HL-60 (cell line): ENCODE measurements at regions not wholly inside any gene's neighbourhood (a gene's known extent, or its start where the extent isn't known, plus 50 kb on each side); places are given as distances from the start of the nearest gene placed in this dataset.

Experiments used
- DNase-seq, 2 experiments: peaks; one replicate each; pipeline ENCODE4 v3.0.0-alpha.2; 2010 to 2020; ENCODE audit warnings: low read depth in 1 of 2, low spot score in 1 of 2
- H3K27ac ChIP-seq: fragments of 250-450 bp; sonication (Bioruptor Pico); replicated peaks from 2 replicates; pipeline ENCODE4 v1.5.1; 2020; ENCODE audit warnings: mild to moderate bottlenecking, moderate library complexity
- H3K27me3 ChIP-seq: fragments of 250-450 bp; sonication (Bioruptor Pico); 2 replicates; pipeline ENCODE4 v1.5.1; 2021; ENCODE audit warnings: mild to moderate bottlenecking, moderate library complexity; ENCODE audit not compliant: insufficient read depth, poor library complexity, severe bottlenecking
- H3K4me3 ChIP-seq: replicated peaks from 2 replicates; pipeline ENCODE4 v1.5.1; 2011; ENCODE audit warnings: mild to moderate bottlenecking, control low read depth, low read length; ENCODE audit not compliant: insufficient read depth
- CTCF ChIP-seq: IDR thresholded peaks from one replicate; pipeline ENCODE4 v1.5.1; 2011; ENCODE audit warnings: low read length, control low read depth, inconsistent platforms; ENCODE audit not compliant: insufficient read depth
- GABPA ChIP-seq: IDR thresholded peaks from 2 replicates; pipeline ENCODE4 v1.6.1; 2012; ENCODE audit warnings: low read depth
- POLR2AphosphoS5 ChIP-seq: IDR thresholded peaks from 2 replicates; pipeline ENCODE4 v1.6.1; 2012; ENCODE audit warnings: low read depth
- REST ChIP-seq: IDR thresholded peaks from 2 replicates; pipeline ENCODE4 v1.6.1; 2012; ENCODE audit warnings: low read depth; ENCODE audit not compliant: insufficient replicate concordance
- SPI1 ChIP-seq: IDR thresholded peaks from 2 replicates; pipeline ENCODE4 v1.6.1; 2012; ENCODE audit warnings: low read depth, mild to moderate bottlenecking, borderline replicate concordance

GRCh38 chr3:152113413-152113812 is 155.3 kb upstream of the MBNL1 start:
- Histone ChIP-seq H3K4me3 (no peak overlapping the region), H3K27ac (no peak overlapping the region), H3K27me3 (no peaks in the 10 kb centered on the region)
- DNase-seq, result no peak
- TF ChIP-seq CTCF, result no peak

- TF ChIP-seq REST (no peak), POLR2AphosphoS5 (no peak), SPI1 (no peak), CTCF (no peak), GABPA (no peak)
- Histone ChIP-seq H3K4me3 (no peak overlapping the region), H3K27me3 (no peaks in the 10 kb centered on the region), H3K27ac (no peak overlapping the region)
- no peak for DNase-seq
Observed at GRCh38 chr3:152113992-152114651, 154.6 kb upstream of the MBNL1 start.

- no peak for DNase-seq
- H3K4me3 ChIP-seq, result no peak overlapping the region
- no peaks in the 10 kb centered on the region for H3K27me3 ChIP-seq
- TF ChIP-seq POLR2AphosphoS5 (no peak), REST (no peak), GABPA (no peak), CTCF (no peak), SPI1 (no peak)
- H3K27ac ChIP-seq, result no peak overlapping the region
Observed at GRCh38 chr3:152120601-152121269, 148.0 kb upstream of the MBNL1 start.

GRCh38 chr3:152121270-152121636 is 147.5 kb upstream of the MBNL1 start:
- TF ChIP-seq CTCF (no peak), SPI1 (no peak), GABPA (no peak), REST (no peak), POLR2AphosphoS5 (no peak)
- H3K27ac ChIP-seq, result no peak overlapping the region
- DNase-seq, result no peak
- H3K4me3 ChIP-seq, result no peak overlapping the region
- H3K27me3 ChIP-seq, result no peaks in the 10 kb centered on the region
